ENCODE measurements at regions not wholly inside any gene's neighbourhood (a gene's known extent, or its start where the extent isn't known, plus 50 kb on each side); places are given as distances from the start of the nearest gene placed in this dataset.

DNA sequence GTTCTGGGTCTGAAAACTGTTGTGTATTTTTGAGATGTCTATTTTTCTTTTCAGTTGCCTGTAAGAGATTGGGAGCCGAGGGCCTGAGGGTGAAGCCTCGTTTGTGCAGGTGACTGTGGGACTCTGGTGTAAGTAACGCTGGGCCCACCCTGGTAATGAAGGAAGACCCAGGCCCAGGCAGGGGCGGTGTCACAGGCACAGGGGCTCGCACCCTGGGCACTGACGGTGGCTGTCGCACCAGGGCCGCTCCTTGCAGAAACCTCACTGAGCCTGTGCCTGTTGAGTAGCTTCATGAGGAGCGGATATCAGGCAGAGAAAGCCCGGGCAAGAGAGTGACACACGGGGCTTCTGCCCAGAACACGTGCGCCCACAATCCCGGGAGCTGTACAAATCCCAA lies 541.4 kb downstream of the TRIML1 start:
- TF ChIP-seq, protein P1, sequence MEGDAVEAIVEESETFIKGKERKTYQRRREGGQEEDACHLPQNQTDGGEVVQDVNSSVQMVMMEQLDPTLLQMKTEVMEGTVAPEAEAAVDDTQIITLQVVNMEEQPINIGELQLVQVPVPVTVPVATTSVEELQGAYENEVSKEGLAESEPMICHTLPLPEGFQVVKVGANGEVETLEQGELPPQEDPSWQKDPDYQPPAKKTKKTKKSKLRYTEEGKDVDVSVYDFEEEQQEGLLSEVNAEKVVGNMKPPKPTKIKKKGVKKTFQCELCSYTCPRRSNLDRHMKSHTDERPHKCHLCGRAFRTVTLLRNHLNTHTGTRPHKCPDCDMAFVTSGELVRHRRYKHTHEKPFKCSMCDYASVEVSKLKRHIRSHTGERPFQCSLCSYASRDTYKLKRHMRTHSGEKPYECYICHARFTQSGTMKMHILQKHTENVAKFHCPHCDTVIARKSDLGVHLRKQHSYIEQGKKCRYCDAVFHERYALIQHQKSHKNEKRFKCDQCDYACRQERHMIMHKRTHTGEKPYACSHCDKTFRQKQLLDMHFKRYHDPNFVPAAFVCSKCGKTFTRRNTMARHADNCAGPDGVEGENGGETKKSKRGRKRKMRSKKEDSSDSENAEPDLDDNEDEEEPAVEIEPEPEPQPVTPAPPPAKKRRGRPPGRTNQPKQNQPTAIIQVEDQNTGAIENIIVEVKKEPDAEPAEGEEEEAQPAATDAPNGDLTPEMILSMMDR (IDR thresholded peaks at IDR 0.05; ENCODE audit: unreplicated experiment) = no peak
- Mint-ChIP-seq H3K9me3 (ENCODE audit: low read depth) (peaks cover 9% of the 10 kb centered on the region), H3K4me1 (ENCODE audit: low read depth) (no peaks in the 10 kb centered on the region), H3K27me3 (no peaks in the 10 kb centered on the region), H3K27ac (no peak overlapping the region), H3K36me3 (ENCODE audit: insufficient read depth) (no peaks in the 10 kb centered on the region), H3K4me3 (ENCODE audit: low read depth) (no peak overlapping the region)
- no peak for DNase-seq (ENCODE audit: low spot score, unreplicated experiment)

DNA sequence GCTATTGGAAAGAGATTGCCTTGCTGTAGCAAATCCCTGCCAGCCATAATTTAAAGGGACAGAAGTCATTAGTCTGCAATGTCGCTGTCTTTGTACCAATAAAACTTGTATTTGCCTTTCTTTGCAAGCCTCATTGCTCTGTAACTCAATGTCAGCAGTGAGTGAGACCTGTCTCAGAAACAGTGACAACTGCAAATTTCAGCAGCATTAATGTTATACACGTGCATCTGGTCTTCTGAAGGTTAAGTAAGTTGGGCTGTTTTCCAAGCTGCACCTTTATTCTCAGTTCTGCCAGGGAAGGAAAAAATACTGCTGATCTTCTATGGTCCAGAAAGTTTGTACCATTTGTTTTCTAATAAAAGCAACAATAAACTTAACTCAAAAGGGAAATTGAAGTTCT lies 543.1 kb downstream of the TRIML1 start:
- no peak overlapping the region for H3K27ac Mint-ChIP-seq
- peaks cover 5% of the 10 kb centered on the region for H3K9me3 Mint-ChIP-seq (ENCODE audit: low read depth)
- TF ChIP-seq, protein P1 (IDR thresholded peaks at IDR 0.05; ENCODE audit: unreplicated experiment) = no peak
- DNase-seq (ENCODE audit: low spot score, unreplicated experiment) = no peak
- no peak overlapping the region for H3K4me3 Mint-ChIP-seq (ENCODE audit: low read depth)
- no peaks in the 10 kb centered on the region for H3K27me3 Mint-ChIP-seq
- no peaks in the 10 kb centered on the region for H3K36me3 Mint-ChIP-seq (ENCODE audit: insufficient read depth)
- H3K4me1 Mint-ChIP-seq (ENCODE audit: low read depth) = no peaks in the 10 kb centered on the region

DNA sequence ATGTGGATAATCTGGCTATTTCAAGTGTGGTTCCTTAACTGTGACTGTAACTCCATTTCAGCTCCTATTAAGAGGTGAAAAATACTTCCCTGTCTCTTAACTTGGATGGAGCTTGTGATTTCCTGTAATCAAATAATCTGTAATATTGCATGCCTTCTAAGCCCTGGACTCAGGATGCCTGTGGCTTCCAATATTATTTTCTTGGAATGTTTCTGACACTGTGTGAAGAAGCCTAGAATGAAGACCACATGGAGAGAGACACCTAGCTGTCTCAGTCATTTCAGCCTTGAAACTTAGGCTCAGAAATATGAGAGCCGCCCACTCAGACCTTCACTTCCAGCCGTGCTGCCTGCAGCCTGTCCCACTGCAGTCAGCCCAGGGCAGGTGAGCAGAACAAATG lies 544.3 kb downstream of the TRIML1 start:
- no peak overlapping the region for H3K27ac Mint-ChIP-seq
- no peak for DNase-seq (ENCODE audit: low spot score, unreplicated experiment)
- no peaks in the 10 kb centered on the region for H3K4me1 Mint-ChIP-seq (ENCODE audit: low read depth)
- TF ChIP-seq, protein P1 (IDR thresholded peaks at IDR 0.05; ENCODE audit: unreplicated experiment) = no peak
- H3K27me3 Mint-ChIP-seq = no peaks in the 10 kb centered on the region
- H3K4me3 Mint-ChIP-seq (ENCODE audit: low read depth) = no peak overlapping the region
- no peaks in the 10 kb centered on the region for H3K9me3 Mint-ChIP-seq (ENCODE audit: low read depth)
- H3K36me3 Mint-ChIP-seq (ENCODE audit: insufficient read depth) = no peaks in the 10 kb centered on the region

DNA sequence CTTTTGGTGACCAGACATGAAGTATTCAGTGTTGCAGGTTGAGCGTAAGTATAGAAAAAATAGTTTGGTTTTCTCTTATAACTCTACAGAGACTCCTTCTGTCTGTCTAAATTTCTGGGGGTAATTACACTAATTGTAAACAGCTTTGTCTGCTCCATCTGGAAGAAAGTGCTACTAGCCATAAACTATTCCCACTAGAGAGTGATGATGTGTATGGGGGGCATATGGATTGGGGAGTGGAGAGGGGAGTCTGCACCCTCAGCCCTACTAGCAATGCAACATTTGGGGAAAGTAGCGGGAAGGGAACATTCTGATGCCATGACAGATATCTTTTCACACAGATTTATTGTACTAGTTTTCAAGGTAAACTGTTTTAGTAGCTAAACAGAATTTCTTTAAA lies 549.7 kb downstream of the TRIML1 start:
- Mint-ChIP-seq H3K27ac (no peak overlapping the region), H3K9me3 (ENCODE audit: low read depth) (no peaks in the 10 kb centered on the region), H3K27me3 (no peaks in the 10 kb centered on the region), H3K4me3 (ENCODE audit: low read depth) (no peak overlapping the region), H3K36me3 (ENCODE audit: insufficient read depth) (no peaks in the 10 kb centered on the region), H3K4me1 (ENCODE audit: low read depth) (peaks cover 10% of the 10 kb centered on the region)
- TF ChIP-seq, protein P1 (IDR thresholded peaks at IDR 0.05; ENCODE audit: unreplicated experiment) = no peak
- DNase-seq (ENCODE audit: low spot score, unreplicated experiment) = no peak

DNA sequence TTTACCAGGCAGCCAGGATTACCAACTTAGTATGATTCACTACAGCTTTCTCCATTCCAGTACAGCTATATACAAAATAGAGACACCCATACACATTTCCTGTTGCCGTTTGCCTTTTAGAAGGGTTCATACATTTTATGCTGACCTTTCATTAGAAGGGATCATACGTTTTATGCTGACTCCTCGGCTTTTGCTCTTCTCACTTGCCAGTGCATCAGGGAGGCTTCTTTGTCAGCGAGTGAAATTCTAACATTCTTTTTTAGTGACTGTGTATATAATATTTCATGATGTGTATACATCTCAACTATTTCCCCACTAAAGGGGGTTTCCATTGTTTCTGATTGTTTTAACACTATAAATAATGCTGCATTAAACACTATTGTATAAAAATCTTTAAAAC lies 552.6 kb downstream of the TRIML1 start:
- H3K9me3 Mint-ChIP-seq (ENCODE audit: low read depth) = no peaks in the 10 kb centered on the region
- no peaks in the 10 kb centered on the region for H3K36me3 Mint-ChIP-seq (ENCODE audit: insufficient read depth)
- no peak overlapping the region for H3K27ac Mint-ChIP-seq
- no peaks in the 10 kb centered on the region for H3K27me3 Mint-ChIP-seq
- TF ChIP-seq, protein P1 (IDR thresholded peaks at IDR 0.05; ENCODE audit: unreplicated experiment) = no peak
- no peak overlapping the region for H3K4me3 Mint-ChIP-seq (ENCODE audit: low read depth)
- DNase-seq (ENCODE audit: low spot score, unreplicated experiment) = no peak
- H3K4me1 Mint-ChIP-seq (ENCODE audit: low read depth) = peaks cover 10% of the 10 kb centered on the region
